AG09319 (cell line): ENCODE measurements at regions not wholly inside any gene's neighbourhood (a gene's known extent, or its start where the extent isn't known, plus 50 kb on each side); places are given as distances from the start of the nearest gene placed in this dataset.

Source experiments
- DNase-seq: peaks from one replicate; pipeline ENCODE4 v3.0.0-alpha.2; 2010; ENCODE audit warnings: low read depth; ENCODE audit errors: extremely low read depth
- CTCF ChIP-seq: IDR thresholded peaks from 2 replicates; pipeline ENCODE4 v1.5.1; 2011; ENCODE audit warnings: low read depth, mild to moderate bottlenecking, inconsistent platforms, low read length, moderate library complexity

GRCh38 chr3:178967177-178967532 is 104.5 kb downstream of the ZMAT3 start:
- no peak for TF ChIP-seq CTCF
- DNase-seq: no peak

- DNase-seq: peak; percentile 4
Observed at GRCh38 chr3:178966299-178967176, 105.1 kb downstream of the ZMAT3 start.

GRCh38 chr3:178964551-178964950 is 107.1 kb downstream of the ZMAT3 start:
- DNase-seq: no peak

More at GRCh38 chr3:178966299-178967176, 105.1 kb downstream of the ZMAT3 start:
- TF ChIP-seq CTCF: peak; percentile 60

GRCh38 chr3:178960918-178961317 is 110.7 kb downstream of the ZMAT3 start:
- no peak for DNase-seq
- no peak for TF ChIP-seq CTCF

More at GRCh38 chr3:178964551-178964950, 107.1 kb downstream of the ZMAT3 start:
- TF ChIP-seq CTCF: no peak

GRCh38 chr3:178960181-178960580 is 111.4 kb downstream of the ZMAT3 start:
- no peak for DNase-seq
- TF ChIP-seq CTCF: no peak

- no peak for TF ChIP-seq CTCF
- no peak for DNase-seq
Observed at GRCh38 chr3:178950676-178951075, 120.9 kb downstream of the ZMAT3 start.

GRCh38 chr3:178949896-178950295 is 121.7 kb downstream of the ZMAT3 start:
- no peak for DNase-seq
- no peak for TF ChIP-seq CTCF
